Hepatocyte (in vitro differentiated cells): ENCODE measurements at regions not wholly inside any gene's neighbourhood (a gene's known extent, or its start where the extent isn't known, plus 50 kb on each side); places are given as distances from the start of the nearest gene placed in this dataset.

ENCODE experiments used
- EZH2 ChIP-seq: fragments of 200-600 bp; sonication (generic); IDR thresholded peaks from 2 replicates; pipeline ENCODE4 v1.6.1; 2016; ENCODE audit warnings: antibody characterized with exemption, mild to moderate bottlenecking, borderline replicate concordance
- EZH2phosphoT487 ChIP-seq: fragments of 200-600 bp; sonication (generic); IDR thresholded peaks from one replicate; pipeline ENCODE4 v1.6.1; 2018; ENCODE audit warnings: antibody characterized with exemption, mild to moderate bottlenecking, low read depth, moderate library complexity; ENCODE audit not compliant: unreplicated experiment, severe bottlenecking
- TF ChIP-seq, protein P1 (sequence below): fragments of 200-600 bp; sonication (generic); IDR thresholded peaks from 2 replicates; pipeline ENCODE4 v1.5.1; 2016; ENCODE audit warnings: antibody characterized with exemption, mild to moderate bottlenecking; ENCODE audit not compliant: poor library complexity

GRCh38 chr2:16151281-16151570 lies 210.9 kb downstream of the MYCN start:
- TF ChIP-seq, protein P1, sequence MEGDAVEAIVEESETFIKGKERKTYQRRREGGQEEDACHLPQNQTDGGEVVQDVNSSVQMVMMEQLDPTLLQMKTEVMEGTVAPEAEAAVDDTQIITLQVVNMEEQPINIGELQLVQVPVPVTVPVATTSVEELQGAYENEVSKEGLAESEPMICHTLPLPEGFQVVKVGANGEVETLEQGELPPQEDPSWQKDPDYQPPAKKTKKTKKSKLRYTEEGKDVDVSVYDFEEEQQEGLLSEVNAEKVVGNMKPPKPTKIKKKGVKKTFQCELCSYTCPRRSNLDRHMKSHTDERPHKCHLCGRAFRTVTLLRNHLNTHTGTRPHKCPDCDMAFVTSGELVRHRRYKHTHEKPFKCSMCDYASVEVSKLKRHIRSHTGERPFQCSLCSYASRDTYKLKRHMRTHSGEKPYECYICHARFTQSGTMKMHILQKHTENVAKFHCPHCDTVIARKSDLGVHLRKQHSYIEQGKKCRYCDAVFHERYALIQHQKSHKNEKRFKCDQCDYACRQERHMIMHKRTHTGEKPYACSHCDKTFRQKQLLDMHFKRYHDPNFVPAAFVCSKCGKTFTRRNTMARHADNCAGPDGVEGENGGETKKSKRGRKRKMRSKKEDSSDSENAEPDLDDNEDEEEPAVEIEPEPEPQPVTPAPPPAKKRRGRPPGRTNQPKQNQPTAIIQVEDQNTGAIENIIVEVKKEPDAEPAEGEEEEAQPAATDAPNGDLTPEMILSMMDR: no peak
- no peak for TF ChIP-seq EZH2
- TF ChIP-seq EZH2phosphoT487: no peak
